A673 (cell line): ENCODE measurements at regions not wholly inside any gene's neighbourhood (a gene's known extent, or its start where the extent isn't known, plus 50 kb on each side); places are given as distances from the start of the nearest gene placed in this dataset.
A peak's percentile ranks its signal among the peaks of the same experiment; 100 is the strongest.

ENCODE experiments used
- BruUV-seq: library from RNA; stranded (reverse); fragments of 400-500 nt; replicated peaks from 2 replicates; lab custom pipeline; 2021; lab: Mats Ljungman, UMichigan
- CTCF ChIA-PET: fragments of 300-600 bp; sonication (Branson Sonifier 250); formaldehyde crosslinking; loops from one replicate; lab custom pipeline; 2022; ENCODE audit warnings: antibody characterized with exemption; lab: Charles Lee
- POLR2A ChIA-PET: fragments of 300-600 bp; sonication (Branson Sonifier 250); formaldehyde crosslinking; loops from one replicate; lab custom pipeline; 2022; ENCODE audit warnings: antibody characterized with exemption; ENCODE audit not compliant: low non-redundant PET; lab: Charles Lee
- DNase-seq: peaks from one replicate; pipeline ENCODE4 v3.0.0-alpha.2; 2015; ENCODE audit warnings: low spot score
- H3K27ac ChIP-seq: fragments of 200-600 bp; sonication (generic); 2 replicates; pipeline ENCODE4 v1.5.1; 2016; ENCODE audit warnings: mixed run types, low read depth, mild to moderate bottlenecking, mixed read lengths, antibody characterized with exemption, low read length; ENCODE audit not compliant: poor library complexity, severe bottlenecking
- H3K27me3 ChIP-seq: fragments of 200-600 bp; sonication (generic); replicated peaks from 2 replicates; pipeline ENCODE4 v1.6.1; 2017; ENCODE audit warnings: mixed run types, low read depth, mild to moderate bottlenecking, mixed read lengths, antibody characterized with exemption, low read length; ENCODE audit not compliant: insufficient read depth, poor library complexity
- H3K36me3 ChIP-seq: fragments of 200-600 bp; sonication (generic); 2 replicates; pipeline ENCODE4 v1.6.1; 2016; ENCODE audit warnings: mixed run types, mild to moderate bottlenecking, mixed read lengths, antibody characterized with exemption, low read length; ENCODE audit not compliant: insufficient read depth, poor library complexity, severe bottlenecking
- H3K4me1 ChIP-seq: fragments of 200-600 bp; sonication (generic); 2 replicates; pipeline ENCODE4 v1.6.1; 2017; ENCODE audit warnings: mixed run types, mild to moderate bottlenecking, mixed read lengths, antibody characterized with exemption, low read length; ENCODE audit not compliant: insufficient read depth, poor library complexity, severe bottlenecking
- H3K4me3 ChIP-seq: fragments of 200-600 bp; sonication (generic); 2 replicates; pipeline ENCODE4 v1.5.1; 2016; ENCODE audit warnings: low read depth, mixed run types, mild to moderate bottlenecking, mixed read lengths, low read length; ENCODE audit not compliant: poor library complexity, severe bottlenecking
- H3K9me3 ChIP-seq: fragments of 200-600 bp; sonication (generic); 2 replicates; pipeline ENCODE4 v1.6.1; 2016; ENCODE audit warnings: mixed run types, low read depth, mild to moderate bottlenecking, mixed read lengths, antibody characterized with exemption, low read length; ENCODE audit not compliant: poor library complexity, severe bottlenecking
- EZH2 ChIP-seq: fragments of 200-600 bp; sonication (generic); IDR thresholded peaks from 2 replicates; pipeline ENCODE4 v1.6.1; 2017; ENCODE audit warnings: borderline replicate concordance, low read depth, mild to moderate bottlenecking, mixed read lengths, antibody characterized with exemption, low read length; ENCODE audit not compliant: poor library complexity, severe bottlenecking
- intact Hi-C: fragments of 100-400 bp; cut with micrococcal nuclease; formaldehyde crosslinking; loops from one replicate; pipeline ENCODE4 v1.10.0; 2022; ENCODE audit not compliant: unreplicated experiment
- TF ChIP-seq, protein P1 (sequence below): fragments of 300-800, 200-600 bp; sonication (generic); conservative IDR thresholded peaks from 2 replicates; pipeline ENCODE4 v1.5.1; 2017; ENCODE audit warnings: low read depth, mild to moderate bottlenecking, antibody characterized with exemption, low read length, moderate library complexity, mixed read lengths

DNA sequence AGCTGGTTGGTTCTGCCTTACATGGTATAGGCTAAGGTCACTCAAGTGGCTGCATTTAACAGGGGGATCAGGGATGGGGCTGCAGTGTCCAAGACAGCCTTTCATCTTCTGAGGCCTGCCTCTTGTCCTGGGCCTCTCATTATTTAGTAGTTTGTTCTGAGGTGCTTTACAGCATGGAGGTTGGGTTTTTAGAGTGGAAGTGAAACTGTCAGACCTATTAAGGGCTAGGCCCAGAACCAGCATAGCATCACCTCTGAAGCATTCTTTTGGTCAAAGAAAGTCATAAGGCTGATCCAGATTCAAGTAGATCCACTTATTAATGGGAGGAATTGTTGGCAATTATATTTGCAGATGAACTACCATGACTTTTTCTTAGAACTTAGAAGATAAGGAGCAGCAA is 146.0 kb upstream of the NMUR2 start:
- intact Hi-C loops: no loop called here
- Histone ChIP-seq H3K4me1 (no peaks in the 10 kb centered on the region), H3K36me3 (no peaks in the 10 kb centered on the region), H3K4me3 (no peak overlapping the region), H3K9me3 (no peaks in the 10 kb centered on the region), H3K27me3 (no peaks in the 10 kb centered on the region), H3K27ac (no peak overlapping the region)
- ChIA-PET POLR2A (no interaction called here), CTCF (no interaction called here)
- no peak for TF ChIP-seq EZH2
- TF ChIP-seq, protein P1, sequence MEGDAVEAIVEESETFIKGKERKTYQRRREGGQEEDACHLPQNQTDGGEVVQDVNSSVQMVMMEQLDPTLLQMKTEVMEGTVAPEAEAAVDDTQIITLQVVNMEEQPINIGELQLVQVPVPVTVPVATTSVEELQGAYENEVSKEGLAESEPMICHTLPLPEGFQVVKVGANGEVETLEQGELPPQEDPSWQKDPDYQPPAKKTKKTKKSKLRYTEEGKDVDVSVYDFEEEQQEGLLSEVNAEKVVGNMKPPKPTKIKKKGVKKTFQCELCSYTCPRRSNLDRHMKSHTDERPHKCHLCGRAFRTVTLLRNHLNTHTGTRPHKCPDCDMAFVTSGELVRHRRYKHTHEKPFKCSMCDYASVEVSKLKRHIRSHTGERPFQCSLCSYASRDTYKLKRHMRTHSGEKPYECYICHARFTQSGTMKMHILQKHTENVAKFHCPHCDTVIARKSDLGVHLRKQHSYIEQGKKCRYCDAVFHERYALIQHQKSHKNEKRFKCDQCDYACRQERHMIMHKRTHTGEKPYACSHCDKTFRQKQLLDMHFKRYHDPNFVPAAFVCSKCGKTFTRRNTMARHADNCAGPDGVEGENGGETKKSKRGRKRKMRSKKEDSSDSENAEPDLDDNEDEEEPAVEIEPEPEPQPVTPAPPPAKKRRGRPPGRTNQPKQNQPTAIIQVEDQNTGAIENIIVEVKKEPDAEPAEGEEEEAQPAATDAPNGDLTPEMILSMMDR: no peak
- no peak for DNase-seq
- no TSS peak for BruUV-seq

DNA sequence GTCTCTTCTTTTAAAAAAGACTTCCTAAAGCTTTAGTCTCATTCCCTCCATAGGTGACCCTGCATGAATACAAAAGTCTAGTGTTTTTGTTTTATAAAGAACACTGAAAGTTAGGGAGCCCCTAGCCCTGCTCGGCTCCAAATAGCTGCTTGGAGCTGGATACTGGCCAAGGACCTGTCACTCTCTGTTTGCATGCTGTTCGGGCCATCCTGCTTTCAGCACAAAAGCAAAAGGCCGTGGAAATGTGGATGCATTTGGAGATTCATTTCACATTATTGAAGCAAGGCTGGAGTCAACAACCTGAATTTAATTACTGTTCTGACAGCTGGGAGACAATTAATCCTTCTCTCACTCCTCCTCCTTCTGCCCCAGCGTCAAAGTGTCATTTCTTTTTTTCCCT is 151.7 kb upstream of the NMUR2 start:
- POLR2A ChIA-PET: no interaction called here
- H3K27me3 ChIP-seq: no peaks in the 10 kb centered on the region
- CTCF ChIA-PET: no interaction called here
- TF ChIP-seq, protein P1: no peak
- TF ChIP-seq EZH2: no peak
- no peak overlapping the region for H3K27ac ChIP-seq
- H3K9me3 ChIP-seq: no peaks in the 10 kb centered on the region
- intact Hi-C loops: no loop called here
- no peaks in the 10 kb centered on the region for H3K4me1 ChIP-seq
- DNase-seq: no peak
- H3K4me3 ChIP-seq: no peak overlapping the region
- no TSS peak for BruUV-seq
- no peaks in the 10 kb centered on the region for H3K36me3 ChIP-seq

DNA sequence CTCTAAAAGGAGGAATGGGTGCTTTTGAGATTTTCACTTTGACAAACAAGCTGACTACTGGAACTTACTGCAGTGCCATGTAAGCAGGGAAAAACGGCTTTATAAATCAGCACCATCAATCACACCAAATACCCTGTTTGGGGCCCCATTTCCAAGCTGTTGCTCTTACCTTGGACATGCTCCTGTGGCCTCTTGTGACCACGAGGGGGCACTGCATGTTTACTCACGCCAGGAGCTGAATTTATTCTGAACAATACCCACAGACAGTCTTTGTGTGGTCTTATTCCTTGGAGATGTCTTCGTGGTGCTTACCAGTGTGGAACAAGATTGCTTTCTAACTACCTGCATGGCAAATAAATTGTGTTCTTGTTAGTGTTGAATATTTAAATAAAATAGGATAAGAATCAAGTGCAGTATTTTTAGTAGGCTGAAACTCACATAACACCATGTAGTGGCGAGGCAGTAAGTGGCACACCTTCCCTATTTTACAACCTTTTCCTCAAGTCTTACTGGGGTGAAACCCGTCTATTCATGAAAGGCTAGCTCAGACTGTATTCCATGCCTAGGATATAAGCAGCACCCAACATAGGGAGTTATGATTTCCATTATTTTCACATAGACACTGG is 155.5 kb upstream of the NMUR2 start:
- H3K4me3 ChIP-seq: no peak overlapping the region
- ChIA-PET CTCF (interaction anchor here (1.1 to 1.5 kb wide), 2 partner anchors 588 to 1404 kb away, joined by 9 to 21 read pairs; no protein-coding TSS in a partner anchor), POLR2A (no interaction called here)
- TF ChIP-seq EZH2: no peak
- TF ChIP-seq, protein P1: peak; percentile 81
- H3K4me1 ChIP-seq: no peaks in the 10 kb centered on the region
- H3K9me3 ChIP-seq: no peaks in the 10 kb centered on the region
- no peak overlapping the region for H3K27ac ChIP-seq
- no peaks in the 10 kb centered on the region for H3K36me3 ChIP-seq
- no peaks in the 10 kb centered on the region for H3K27me3 ChIP-seq
- peak; percentile 63 for DNase-seq
- intact Hi-C loops: loop anchor here (1.0 to 10.0 kb wide), 2 partner anchors 588 to 1404 kb away; no protein-coding TSS in a partner anchor
- no TSS peak for BruUV-seq
